Progenitor cell of endocrine pancreas (in vitro differentiated cells): ENCODE measurements at regions not wholly inside any gene's neighbourhood (a gene's known extent, or its start where the extent isn't known, plus 50 kb on each side); places are given as distances from the start of the nearest gene placed in this dataset.

Source experiments
- DNase-seq: peaks from one replicate; pipeline ENCODE4 v3.0.0; 2021; ENCODE audit warnings: low spot score; ENCODE audit not compliant: unreplicated experiment
- H3K27ac Mint-ChIP-seq: 2 replicates; pipeline ENCODE4 v1.8.0; 2021; ENCODE audit warnings: mild to moderate bottlenecking, moderate library complexity, mixed read lengths
- H3K27me3 Mint-ChIP-seq: 2 replicates; pipeline ENCODE4 v1.8.0; 2021; ENCODE audit warnings: mixed read lengths
- H3K36me3 Mint-ChIP-seq: 2 replicates; pipeline ENCODE4 v1.8.0; 2022; ENCODE audit warnings: mixed read lengths; ENCODE audit not compliant: insufficient read depth
- H3K4me1 Mint-ChIP-seq: 2 replicates; pipeline ENCODE4 v1.8.0; 2021; ENCODE audit warnings: low read depth, mixed read lengths
- H3K4me3 Mint-ChIP-seq: 2 replicates; pipeline ENCODE4 v1.8.0; 2021; ENCODE audit warnings: low read depth, mild to moderate bottlenecking, moderate library complexity, mixed read lengths
- H3K9me3 Mint-ChIP-seq: 2 replicates; pipeline ENCODE4 v1.8.0; 2021; ENCODE audit warnings: low read depth, mixed read lengths
- CTCF ChIP-seq: fragments of 200-600 bp; sonication (generic); IDR thresholded peaks from one replicate; pipeline ENCODE4 v1.5.0; 2021; ENCODE audit warnings: antibody characterized with exemption, mild to moderate bottlenecking; ENCODE audit not compliant: unreplicated experiment

- TF ChIP-seq CTCF = no peak
- Mint-ChIP-seq H3K27ac (no peak overlapping the region), H3K27me3 (no peaks in the 10 kb centered on the region), H3K4me1 (no peaks in the 10 kb centered on the region), H3K9me3 (peaks cover 6% of the 10 kb centered on the region), H3K4me3 (no peak overlapping the region), H3K36me3 (no peaks in the 10 kb centered on the region)
- DNase-seq = no peak
Observed at GRCh38 chr7:97578225-97578624, 153.7 kb upstream of the TAC1 start.

GRCh38 chr7:97580205-97580604 is 151.7 kb upstream of the TAC1 start:
- TF ChIP-seq CTCF = no peak
- no peaks in the 10 kb centered on the region for H3K27me3 Mint-ChIP-seq
- no peaks in the 10 kb centered on the region for H3K36me3 Mint-ChIP-seq
- no peak overlapping the region for H3K4me3 Mint-ChIP-seq
- H3K4me1 Mint-ChIP-seq = no peaks in the 10 kb centered on the region
- peaks cover 13% of the 10 kb centered on the region for H3K9me3 Mint-ChIP-seq
- no peak for DNase-seq
- no peak overlapping the region for H3K27ac Mint-ChIP-seq

GRCh38 chr7:97595439-97595838 is 136.4 kb upstream of the TAC1 start:
- no peak for DNase-seq
- Mint-ChIP-seq H3K36me3 (no peaks in the 10 kb centered on the region), H3K4me3 (no peak overlapping the region), H3K27me3 (no peaks in the 10 kb centered on the region), H3K27ac (no peak overlapping the region), H3K4me1 (no peaks in the 10 kb centered on the region), H3K9me3 (no peaks in the 10 kb centered on the region)
- no peak for TF ChIP-seq CTCF

GRCh38 chr7:97601931-97602457 is 129.9 kb upstream of the TAC1 start:
- no peak for TF ChIP-seq CTCF
- H3K36me3 Mint-ChIP-seq = no peaks in the 10 kb centered on the region
- H3K4me3 Mint-ChIP-seq = no peak overlapping the region
- no peak overlapping the region for H3K27ac Mint-ChIP-seq
- H3K9me3 Mint-ChIP-seq = no peaks in the 10 kb centered on the region
- H3K27me3 Mint-ChIP-seq = no peaks in the 10 kb centered on the region
- no peaks in the 10 kb centered on the region for H3K4me1 Mint-ChIP-seq
- no peak for DNase-seq

- TF ChIP-seq CTCF = no peak
- H3K4me3 Mint-ChIP-seq = no peak overlapping the region
- no peaks in the 10 kb centered on the region for H3K36me3 Mint-ChIP-seq
- H3K4me1 Mint-ChIP-seq = no peaks in the 10 kb centered on the region
- no peaks in the 10 kb centered on the region for H3K9me3 Mint-ChIP-seq
- no peaks in the 10 kb centered on the region for H3K27me3 Mint-ChIP-seq
- no peak for DNase-seq
- no peak overlapping the region for H3K27ac Mint-ChIP-seq
Observed at GRCh38 chr7:97620495-97620894, 111.4 kb upstream of the TAC1 start.
